ENCODE measurements at regions not wholly inside any gene's neighbourhood (a gene's known extent, or its start where the extent isn't known, plus 50 kb on each side); places are given as distances from the start of the nearest gene placed in this dataset.

- TF ChIP-seq, protein P1, sequence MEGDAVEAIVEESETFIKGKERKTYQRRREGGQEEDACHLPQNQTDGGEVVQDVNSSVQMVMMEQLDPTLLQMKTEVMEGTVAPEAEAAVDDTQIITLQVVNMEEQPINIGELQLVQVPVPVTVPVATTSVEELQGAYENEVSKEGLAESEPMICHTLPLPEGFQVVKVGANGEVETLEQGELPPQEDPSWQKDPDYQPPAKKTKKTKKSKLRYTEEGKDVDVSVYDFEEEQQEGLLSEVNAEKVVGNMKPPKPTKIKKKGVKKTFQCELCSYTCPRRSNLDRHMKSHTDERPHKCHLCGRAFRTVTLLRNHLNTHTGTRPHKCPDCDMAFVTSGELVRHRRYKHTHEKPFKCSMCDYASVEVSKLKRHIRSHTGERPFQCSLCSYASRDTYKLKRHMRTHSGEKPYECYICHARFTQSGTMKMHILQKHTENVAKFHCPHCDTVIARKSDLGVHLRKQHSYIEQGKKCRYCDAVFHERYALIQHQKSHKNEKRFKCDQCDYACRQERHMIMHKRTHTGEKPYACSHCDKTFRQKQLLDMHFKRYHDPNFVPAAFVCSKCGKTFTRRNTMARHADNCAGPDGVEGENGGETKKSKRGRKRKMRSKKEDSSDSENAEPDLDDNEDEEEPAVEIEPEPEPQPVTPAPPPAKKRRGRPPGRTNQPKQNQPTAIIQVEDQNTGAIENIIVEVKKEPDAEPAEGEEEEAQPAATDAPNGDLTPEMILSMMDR (IDR thresholded peaks at IDR 0.05): no peak
- TF ChIP-seq EZH2 (IDR thresholded peaks at IDR 0.05; ENCODE audit: borderline replicate concordance, insufficient read depth, low read depth, low read length, poor library complexity, severe bottlenecking): no peak
These were observed 688.7 kb downstream of the ETS1 start for GRCh38 chr11:127898422-127899365.

Measured in B cell (primary cell).